Activated CD4-positive, alpha-beta T cell treated with anti-CD3 and anti-CD28 coated beads, Interleukin-10, Interleukin-2, amounts not matched to agents 100 ng/mL and 50 ng/mL, durations not matched to agents 16 hours and 8 hours (primary cell): ENCODE measurements at regions not wholly inside any gene's neighbourhood (a gene's known extent, or its start where the extent isn't known, plus 50 kb on each side); places are given as distances from the start of the nearest gene placed in this dataset.

ENCODE experiments used
- DNase-seq: peaks from one replicate; pipeline ENCODE4 v3.0.0-alpha.2; 2020

DNA sequence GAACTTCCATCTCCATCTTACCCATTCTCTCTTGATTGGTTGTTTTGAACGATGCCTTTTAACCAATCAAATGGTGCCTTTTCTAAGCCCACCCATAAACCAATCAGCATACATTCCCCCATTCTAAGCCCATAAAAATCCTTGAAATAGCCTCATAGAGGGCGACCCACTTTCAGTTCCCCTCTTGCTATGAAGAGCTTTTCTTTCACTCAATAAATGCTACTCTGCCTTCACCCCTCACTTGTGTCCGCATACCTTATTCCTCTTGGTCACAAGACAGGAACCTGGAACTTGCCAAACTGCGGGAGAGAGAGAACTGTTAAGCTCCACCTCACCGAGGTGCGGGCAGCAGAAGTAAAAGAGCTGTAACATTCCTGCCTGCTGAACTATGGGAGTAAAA lies 1602.0 kb upstream of the LRRTM3 start:
- no peak for DNase-seq

DNA sequence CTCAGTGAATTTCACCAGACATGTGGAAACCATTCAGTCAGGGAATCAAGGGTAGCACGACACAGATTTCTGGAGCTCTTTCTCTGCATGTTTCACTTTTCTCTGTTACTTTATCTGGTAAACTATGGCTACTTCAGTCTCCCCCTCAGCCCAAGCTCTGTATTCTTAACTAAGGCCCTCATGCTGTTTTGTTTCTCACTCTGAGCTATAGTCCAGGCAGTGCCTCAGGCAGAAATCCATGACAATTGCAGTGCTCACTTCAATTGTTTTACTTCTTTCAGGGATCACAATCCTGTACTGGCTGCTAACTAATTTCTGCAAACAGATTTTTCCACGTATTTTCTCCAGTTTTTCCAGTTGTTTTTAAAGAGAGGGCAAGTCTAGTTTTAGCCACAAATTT lies 1599.9 kb upstream of the LRRTM3 start:
- no peak for DNase-seq

DNA sequence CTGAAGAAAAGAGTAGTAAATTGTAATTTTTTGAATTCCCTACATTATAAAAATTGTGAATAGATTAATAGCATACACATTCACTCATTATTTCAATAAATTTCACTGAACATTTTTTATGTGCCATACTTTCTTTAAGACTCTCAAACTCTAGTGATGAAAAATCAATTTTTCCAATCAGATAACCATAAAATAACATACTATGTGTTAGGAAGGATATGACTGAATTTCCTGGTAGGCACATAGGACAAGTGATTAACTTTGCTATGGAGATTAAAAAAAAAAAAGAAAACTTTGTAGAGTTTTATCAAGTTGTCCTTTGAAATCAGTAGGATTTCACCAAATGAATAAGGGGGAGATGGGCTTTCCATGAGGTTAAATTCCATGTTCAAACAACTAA lies 1597.3 kb upstream of the LRRTM3 start:
- DNase-seq = no peak

DNA sequence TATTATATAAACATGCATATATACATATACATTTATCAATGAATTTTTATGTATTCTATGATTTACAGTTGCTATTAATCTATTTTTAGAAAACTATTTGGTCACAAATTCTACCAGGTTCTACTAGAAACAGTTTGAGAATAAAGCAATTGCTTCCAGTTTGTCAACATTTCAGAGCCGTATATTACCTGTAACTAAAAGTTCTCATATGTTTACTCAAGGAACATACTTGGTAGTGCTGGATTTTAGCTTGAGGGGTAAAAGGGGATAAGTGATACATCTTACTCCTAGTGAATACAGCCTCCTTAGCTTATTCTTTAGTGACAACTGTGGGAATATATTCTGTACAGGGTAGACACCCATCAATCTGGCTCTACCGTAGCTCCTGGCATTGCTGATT lies 1590.5 kb upstream of the LRRTM3 start:
- DNase-seq = no peak

DNA sequence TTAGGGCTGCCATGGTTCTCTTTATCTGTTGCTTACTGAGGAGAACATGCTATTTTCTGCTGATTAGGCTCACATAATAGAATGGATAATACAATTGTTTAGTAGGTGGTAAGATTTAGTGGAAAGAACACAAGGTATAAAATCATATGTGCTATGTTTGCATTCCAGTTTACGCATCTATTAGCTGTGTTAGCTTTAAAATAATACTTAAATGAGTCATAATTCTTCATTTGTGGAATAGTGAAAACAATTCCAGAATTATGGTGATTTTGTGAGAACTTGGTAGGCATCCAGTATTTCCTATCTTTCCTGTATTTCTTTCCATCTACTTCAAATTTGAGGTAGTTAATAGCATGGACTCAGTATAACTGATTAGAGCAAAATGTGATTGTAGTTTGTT lies 1585.5 kb upstream of the LRRTM3 start:
- DNase-seq = no peak

DNA sequence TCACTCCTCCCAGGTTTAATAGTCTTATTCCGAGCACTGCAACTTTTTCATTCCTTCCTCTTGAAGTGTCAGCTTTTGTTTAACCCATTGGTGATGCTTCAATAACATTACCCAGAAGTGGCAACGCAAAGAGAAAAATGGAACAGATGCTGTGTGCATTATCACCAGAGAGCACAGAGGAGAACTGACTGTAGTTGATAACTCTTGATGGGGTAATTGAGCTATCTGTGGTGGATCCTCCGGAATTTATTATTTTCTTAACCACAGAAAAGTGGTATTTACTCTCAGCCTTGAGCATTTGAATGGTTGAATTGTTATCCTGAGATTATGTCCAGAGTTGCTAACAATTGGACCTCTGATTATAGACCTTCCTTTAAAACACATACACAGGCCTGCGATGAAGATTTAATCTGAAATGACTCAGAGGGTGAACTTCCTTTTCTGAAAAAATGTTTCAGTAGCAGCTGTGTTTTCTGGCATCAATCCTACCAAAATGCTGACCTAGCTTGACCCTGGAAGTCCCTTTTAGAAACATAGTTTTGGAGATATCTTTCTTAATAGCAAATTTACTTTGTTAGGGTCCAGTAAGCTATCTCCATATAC lies 1584.4 kb upstream of the LRRTM3 start:
- no peak for DNase-seq

DNA sequence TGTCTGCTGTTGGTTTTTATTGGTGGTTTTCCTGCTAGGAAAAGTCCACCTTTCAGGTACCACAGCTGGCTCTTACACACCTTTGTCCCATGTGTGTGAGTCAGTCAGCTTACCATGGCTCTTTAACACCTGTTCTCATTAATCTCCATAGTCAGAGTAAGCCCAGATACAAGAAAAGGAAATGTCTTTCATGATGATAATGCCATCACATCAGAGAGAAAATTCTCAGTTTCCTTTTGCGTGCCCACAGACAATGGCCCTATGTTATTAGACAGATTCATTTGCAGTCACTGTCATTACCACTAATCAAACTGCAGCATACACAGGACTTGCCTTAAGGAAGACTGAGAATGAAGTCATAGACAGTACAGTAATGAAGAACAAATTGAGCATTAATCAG lies 1583.6 kb upstream of the LRRTM3 start:
- no peak for DNase-seq

DNA sequence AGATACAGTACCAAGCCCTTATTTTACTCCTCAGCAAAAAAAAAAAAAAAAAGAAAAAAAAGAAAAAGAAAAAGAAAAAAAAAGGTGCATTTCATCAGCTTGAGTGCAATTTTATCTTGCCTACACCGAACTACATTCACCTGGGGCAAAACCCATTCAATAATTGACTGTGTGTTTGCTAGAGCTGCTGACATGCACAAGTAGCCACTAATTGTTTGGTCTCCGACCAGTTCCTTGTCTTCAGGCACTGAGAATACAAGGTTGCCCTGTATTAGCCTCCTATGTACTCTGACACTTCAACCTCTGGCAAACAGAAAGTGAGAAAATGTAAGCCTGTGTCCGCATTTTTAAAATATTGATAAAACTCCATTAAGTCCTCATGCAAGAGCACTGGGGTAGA lies 1579.4 kb upstream of the LRRTM3 start:
- DNase-seq = no peak

DNA sequence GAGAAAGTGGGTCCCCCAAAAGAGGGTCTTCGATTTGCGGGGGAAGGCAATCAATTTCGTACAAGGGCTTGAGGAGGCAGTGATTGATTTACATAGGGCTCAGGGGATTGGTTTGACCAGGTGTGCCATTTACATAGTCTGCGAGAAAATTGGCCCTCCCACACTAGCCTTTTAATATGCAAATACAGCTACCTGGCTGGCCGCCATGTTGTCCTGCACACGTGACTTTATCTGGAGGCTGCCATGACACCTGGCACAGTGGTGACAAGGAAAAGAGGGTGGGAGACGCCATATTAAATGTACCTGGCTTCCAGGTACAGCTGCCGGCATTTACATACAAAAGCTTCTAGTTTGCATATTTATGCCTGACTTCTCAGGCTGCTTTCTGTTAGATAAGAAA lies 1577.2 kb upstream of the LRRTM3 start:
- no peak for DNase-seq

DNA sequence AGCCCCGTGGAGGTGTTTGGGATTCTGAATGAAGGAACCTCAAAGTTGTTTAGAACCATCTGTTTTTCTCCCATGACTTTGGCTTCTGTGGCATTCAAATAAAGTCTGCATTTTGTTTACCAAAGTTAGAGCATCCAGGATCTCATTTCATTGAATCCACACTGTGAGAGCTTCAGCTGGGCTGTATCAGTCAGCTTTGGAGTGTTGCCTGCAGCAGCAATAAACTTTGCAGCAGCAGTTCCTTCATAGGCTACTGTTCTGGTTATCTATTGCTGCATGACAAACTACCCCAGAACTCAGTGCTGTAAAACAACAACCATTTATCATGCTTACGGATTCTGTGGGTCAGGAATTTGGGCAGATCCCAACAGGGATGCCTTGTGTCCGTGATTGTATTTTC lies 1575.2 kb upstream of the LRRTM3 start:
- DNase-seq = no peak

DNA sequence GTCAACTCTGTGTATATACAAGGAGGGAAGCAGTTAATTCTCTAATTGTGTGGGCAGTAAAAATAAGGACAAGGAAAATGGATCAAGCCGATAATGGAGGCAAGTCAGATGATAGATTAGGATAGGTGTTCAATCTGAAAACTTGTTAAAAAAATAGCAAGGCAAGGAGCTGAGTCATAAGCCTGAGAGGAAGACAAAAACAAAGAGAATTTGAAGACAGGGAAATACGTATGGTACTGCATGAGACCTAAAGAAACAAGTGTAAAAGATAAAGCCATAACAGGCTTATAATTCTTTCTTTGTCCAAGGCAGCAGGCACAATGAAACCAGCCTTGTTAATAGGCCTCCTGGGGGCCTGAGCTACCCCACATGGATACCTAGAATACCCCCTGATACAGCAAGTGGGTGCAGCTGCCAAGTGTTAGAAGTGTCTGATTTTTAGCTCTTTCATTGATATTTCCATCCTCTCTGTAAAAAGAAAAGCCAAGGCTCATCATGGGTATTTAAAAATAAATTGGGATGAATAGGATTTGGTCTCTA lies 1570.6 kb upstream of the LRRTM3 start:
- DNase-seq = no peak

DNA sequence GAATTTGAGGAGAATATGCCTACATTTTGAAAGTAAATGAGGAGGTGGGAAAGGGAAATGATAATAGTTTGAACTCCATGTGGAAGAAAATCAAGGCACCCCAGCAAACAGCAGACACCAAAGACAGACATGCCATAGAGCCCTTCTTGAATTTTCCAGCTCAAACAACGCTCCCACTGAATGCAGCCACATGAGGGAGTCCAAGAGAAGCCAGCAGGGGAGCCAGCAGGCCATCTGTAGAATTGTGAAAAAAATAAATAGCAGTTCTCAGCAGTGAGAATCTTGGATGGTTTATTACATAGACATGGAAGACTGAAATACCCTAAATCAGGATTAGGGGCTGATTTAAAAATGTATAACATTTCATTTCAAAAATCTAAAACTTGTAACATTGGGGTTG lies 1567.3 kb upstream of the LRRTM3 start:
- no peak for DNase-seq

DNA sequence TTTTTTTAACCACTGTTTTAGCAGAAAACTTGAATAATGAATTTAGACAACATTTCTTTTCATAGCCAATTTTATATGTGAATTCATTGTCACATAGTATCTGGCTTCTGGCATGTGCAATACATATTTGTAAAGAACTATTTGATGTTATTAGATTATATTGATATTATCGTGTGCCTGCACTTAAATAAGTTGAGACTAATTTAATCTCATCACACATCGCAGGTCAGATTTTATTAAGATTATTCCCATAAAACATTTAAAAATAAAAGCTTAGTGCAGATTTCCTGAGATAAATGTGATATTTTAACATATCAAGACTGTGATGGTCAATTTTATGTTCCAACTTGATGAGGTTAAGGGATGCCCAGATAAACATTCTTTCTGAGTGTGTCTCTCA lies 1565.3 kb upstream of the LRRTM3 start:
- no peak for DNase-seq

DNA sequence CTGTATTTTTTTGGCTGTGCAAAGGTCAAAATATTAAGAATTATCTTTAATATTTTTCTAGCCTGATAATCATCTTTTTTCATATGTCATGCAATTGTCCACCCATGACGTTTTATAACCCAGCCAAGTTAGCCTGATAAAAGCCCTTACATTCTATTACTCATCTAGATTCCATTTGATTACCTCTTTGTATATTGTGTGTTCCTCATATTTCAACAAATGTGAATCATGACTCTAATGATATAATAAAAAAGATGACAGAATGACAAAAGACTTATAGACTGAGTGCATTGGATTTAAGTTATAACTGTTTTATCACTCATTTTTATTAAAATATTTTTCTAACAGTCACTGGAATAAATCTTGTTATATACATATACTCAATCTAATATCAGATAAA lies 1560.0 kb upstream of the LRRTM3 start:
- DNase-seq = no peak

DNA sequence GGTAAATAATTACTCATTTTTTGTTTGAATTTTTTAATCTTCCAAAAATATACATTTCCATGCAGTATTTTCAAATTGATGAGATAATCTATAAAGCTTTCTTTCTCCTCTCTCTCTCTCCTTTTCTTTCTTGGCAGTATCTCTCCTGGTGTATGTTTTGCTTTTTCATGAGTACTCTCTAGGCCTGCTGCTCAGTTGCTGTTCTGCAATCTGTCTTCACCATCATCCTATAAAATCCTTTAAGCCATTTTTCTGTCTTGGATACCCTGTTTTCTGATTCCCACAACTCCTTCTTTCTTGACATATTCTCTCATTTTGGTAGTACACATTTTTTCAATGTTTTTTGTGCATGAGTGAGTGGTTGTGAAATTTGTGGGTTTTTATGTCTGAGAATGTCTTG lies 1558.1 kb upstream of the LRRTM3 start:
- no peak for DNase-seq

DNA sequence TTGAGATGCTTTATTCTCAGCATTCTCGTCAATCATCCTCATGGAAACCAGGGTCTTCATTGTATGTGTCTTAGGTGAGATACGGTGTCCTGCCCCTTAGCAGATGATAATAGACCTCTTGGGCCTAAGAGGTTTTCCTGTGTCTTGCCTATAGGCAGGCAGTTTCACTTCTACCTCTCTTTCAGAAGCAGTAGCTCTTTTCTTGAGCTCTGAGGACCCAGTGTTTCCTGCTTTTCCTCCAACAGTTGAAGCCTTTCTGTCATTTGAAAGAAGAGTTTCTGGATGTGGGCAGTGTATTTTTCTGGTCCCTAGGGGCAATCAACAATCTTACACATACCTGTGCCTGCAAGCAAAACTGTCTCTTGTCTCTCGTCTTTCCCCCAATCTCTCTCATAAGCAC lies 1550.3 kb upstream of the LRRTM3 start:
- DNase-seq = no peak

DNA sequence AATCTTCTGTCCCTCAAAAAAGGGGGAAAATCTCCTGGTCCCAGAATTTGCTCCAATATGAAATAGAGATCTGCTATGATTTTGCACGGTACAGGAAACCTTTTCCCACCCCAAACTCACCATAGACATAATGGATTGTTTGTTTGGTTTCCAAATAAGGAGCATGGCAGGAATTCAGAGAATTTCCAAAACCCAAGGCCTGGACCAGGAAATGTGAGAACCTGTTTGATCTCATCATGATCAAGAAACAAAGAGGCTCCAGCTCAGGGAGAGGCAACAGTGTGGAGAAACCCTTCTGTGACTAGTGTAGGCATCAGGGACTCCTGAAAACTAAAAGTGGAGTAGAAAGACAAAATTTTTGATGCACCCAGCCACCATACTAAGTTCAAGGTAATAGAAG lies 1548.1 kb upstream of the LRRTM3 start:
- no peak for DNase-seq

DNA sequence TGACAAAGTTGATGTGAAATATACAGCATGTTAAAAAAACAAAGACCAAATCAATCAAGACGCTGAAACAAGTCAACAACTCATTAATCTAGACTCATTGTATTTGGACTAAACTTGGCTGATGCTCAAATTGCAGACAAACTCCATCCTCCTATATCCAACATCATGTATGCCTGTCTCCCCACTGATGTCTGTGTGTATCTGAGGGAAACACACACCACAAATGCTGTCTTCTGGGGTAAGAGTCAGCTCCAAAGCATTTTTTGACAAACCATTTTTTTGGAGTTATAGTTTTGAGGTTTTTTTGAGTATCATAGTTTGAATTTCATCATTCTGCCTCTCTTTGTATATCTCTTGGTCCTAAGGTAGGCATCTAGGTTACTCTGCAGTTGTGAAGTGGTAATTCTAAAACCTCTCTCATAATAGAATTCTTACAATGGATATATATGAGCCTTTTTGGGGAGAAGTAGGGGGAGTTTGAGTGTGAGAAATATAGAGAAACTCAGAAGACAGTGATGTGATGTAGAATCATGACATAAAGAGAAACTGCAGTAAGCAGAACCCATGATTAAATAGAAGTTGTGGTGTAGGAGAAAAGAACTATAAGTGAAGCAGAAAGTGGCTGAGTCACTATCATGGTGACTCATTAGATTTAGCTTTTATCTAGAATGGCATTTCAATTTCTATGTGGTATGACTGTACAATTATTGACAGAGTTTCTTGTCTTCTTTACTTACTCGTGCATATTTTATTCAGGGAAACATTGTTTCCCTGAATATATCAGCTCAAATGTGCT lies 1531.1 kb upstream of the LRRTM3 start:
- DNase-seq = peak; percentile 7

DNA sequence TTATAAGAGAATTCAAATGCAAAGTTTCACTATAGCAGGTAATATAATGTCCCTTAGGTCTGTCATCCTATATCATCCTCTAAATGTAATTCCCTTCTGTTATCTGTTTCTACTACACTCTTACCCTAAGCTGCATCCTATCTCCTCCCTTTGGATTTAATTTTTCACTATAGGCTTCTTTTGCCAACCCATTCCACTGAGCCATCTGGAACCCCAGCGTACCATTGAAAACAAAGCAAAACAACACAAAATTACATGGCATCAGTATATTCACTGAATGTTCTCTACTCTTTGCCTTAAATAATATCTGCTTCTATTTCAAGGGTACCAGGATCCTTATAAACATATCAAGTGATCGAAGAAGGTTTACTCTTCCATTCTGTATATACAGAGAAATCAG lies 1530.2 kb upstream of the LRRTM3 start:
- no peak for DNase-seq

DNA sequence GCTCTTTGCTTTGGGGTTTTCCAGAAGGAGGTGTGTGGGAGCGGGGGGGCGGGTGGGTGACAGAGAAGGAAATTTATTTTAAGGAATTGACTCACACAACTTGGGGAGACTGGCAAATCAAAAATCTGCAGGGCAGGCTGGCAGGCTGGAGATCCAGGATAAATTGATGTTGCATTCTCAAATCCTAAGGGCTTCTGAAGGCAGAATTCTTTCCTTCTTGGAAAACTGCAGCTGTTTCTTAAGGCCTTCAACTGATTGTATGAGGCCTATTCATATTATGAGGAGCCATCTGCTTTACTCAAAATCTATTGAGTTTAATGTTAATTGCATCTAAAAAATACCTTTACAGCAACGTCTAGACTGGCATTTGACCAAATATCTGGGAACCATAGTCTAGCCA lies 1528.8 kb upstream of the LRRTM3 start:
- no peak for DNase-seq

DNA sequence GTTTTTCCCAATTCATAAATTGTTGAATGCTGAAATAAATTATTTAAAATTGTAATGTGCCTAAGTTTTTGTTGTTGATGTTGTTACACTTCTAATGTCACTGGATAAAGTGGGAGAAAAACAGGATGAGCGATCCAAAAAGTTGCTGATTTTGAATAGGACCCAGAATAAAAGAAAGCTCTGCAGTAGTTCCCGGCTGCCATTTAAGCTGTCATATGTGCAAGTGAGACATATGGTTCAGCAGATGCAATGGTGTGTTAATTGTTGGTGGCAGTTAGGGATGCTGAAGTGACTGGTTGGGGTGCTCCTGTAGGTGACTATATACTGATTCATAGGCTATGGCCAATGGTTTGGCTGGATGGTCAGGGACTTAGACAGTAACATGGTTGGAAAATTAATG lies 1517.4 kb upstream of the LRRTM3 start:
- DNase-seq = no peak

DNA sequence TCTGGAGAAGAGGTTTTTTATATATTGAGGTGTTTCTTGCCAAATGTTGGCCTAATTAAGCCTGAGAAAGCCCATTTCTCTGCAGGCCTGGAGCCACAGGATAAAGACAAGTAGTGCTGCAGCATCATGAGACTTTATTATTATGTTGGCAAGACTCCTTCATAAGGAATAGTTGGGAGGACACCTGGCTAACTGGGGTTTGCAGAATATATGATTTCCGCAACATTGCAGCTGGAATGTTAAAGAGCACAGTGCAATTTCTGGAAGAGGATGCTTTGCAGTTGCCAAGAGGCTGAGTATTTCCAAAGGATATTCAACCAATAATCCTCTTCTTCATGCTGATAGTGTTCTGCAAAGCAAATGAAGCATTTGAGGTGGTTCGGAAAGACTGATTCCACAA lies 1512.8 kb upstream of the LRRTM3 start:
- no peak for DNase-seq

DNA sequence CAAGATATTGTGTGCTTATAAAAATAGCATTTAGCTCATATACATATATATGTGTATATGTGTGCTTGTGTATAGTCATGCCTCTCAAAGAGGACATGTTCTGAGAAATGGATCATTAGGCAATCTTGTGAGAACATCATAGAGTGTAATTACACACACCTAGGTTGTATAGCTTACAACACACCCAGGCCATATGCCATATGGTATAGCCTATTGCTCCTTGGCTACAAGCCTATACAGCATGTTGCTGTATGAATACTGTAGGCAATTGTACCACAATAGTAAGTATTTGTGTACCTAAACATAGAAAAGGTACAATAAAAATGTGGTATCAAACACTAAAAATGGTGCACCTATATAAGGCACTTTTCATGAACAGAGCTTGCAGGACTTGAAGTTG lies 1510.5 kb upstream of the LRRTM3 start:
- DNase-seq = no peak

DNA sequence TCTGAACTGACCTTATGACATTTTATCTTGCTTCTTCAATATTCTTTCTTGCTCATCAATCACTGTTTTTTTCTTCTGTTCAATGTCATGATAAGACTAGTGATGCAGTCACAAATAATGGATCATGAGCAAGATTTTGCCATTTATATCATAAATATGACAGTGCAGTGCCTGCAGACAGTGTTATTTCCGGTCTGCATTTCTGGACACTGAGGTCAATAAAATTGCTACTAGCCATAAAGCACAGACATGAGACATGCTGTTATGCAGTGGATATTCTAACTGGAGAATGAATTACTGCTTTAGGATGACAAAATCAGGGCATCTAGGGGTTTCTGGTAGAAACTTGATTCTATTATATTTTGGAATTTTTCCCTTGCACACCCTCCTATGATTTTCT lies 1509.7 kb upstream of the LRRTM3 start:
- DNase-seq = no peak

DNA sequence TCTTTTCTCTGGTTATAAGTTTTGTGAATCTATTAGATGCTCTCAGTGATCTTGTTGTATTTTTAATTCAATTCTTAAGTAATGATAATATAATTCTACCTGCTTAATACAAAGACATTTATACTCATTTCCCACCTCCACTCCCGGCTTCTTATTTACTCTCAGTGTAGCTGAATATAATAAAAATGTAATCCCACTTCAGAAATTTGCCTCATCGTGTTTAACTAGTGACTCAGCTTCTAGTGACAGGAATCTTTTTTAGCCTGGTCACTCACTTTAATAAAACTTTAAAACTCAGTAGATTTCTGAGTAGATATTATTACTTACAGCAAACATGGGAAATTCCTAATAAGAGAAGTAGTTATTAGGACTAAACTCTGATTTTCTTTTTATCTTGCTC lies 1506.2 kb upstream of the LRRTM3 start:
- DNase-seq = no peak
